Upper lobe of left lung (tissue), 4 donors: ENCODE measurements at regions not wholly inside any gene's neighbourhood (a gene's known extent, or its start where the extent isn't known, plus 50 kb on each side); places are given as distances from the start of the nearest gene placed in this dataset.

ENCODE experiments used
- EP300 ChIP-seq, 4 donors: sonication (generic); formaldehyde crosslinking; IDR thresholded peaks; one replicate each; pipeline ENCODE4 v1.5.1; 2017; ENCODE audit warnings: antibody characterized with exemption in 4 of 4, control low read depth in 2 of 4
- TF ChIP-seq, protein P1 (sequence below), 6 experiments: fragments of 450-650 bp in 4 of 6; fragments of 200-600 bp in 2 of 6; sonication (generic) in 2 of 6; IDR thresholded peaks; one replicate each; pipeline ENCODE4 v1.5.1; 2016 to 2019; ENCODE audit warnings: antibody characterized with exemption in 6 of 6

- TF ChIP-seq, protein P1, sequence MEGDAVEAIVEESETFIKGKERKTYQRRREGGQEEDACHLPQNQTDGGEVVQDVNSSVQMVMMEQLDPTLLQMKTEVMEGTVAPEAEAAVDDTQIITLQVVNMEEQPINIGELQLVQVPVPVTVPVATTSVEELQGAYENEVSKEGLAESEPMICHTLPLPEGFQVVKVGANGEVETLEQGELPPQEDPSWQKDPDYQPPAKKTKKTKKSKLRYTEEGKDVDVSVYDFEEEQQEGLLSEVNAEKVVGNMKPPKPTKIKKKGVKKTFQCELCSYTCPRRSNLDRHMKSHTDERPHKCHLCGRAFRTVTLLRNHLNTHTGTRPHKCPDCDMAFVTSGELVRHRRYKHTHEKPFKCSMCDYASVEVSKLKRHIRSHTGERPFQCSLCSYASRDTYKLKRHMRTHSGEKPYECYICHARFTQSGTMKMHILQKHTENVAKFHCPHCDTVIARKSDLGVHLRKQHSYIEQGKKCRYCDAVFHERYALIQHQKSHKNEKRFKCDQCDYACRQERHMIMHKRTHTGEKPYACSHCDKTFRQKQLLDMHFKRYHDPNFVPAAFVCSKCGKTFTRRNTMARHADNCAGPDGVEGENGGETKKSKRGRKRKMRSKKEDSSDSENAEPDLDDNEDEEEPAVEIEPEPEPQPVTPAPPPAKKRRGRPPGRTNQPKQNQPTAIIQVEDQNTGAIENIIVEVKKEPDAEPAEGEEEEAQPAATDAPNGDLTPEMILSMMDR (IDR thresholded peaks at IDR 0.05): no peak
- TF ChIP-seq EP300 (IDR thresholded peaks at IDR 0.05): no peak
Measured at GRCh38 chr1:56315293-56315942, 263.9 kb downstream of the PLPP3 start.
